Bone marrow (tissue), 2 donors: ENCODE measurements at regions not wholly inside any gene's neighbourhood (a gene's known extent, or its start where the extent isn't known, plus 50 kb on each side); places are given as distances from the start of the nearest gene placed in this dataset.
"Not testable (repeated sequence)": the region's sequence is repeated elsewhere in the genome, so short reads cannot be mapped to it uniquely, and the experiment has no call there.

Experiments
- DNase-seq, 2 donors: peaks; one replicate each; lab custom pipeline; 2025; lab: John Stamatoyannopoulos, UW

DNA sequence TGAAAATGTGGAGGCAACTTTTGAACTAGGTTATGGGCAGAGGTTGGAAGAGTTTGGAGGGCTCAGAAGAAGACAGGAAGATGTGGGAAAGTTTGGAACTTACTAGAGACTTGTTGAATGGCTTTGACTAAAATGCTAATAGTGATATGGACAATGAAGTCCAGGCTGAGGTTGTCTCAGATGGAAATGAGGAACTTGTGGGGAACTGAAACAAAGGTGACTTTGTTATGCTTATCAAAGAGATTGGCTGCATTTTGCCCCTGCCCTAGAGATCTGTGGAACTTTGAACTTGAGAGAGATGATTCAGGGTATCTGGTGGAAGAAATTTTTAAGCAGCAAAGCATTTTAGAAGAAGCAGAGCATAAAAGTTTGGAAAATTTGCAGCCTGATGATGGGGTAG is 499.7 kb upstream of the ATP2B1 start:
- not testable (repeated sequence) for DNase-seq

DNA sequence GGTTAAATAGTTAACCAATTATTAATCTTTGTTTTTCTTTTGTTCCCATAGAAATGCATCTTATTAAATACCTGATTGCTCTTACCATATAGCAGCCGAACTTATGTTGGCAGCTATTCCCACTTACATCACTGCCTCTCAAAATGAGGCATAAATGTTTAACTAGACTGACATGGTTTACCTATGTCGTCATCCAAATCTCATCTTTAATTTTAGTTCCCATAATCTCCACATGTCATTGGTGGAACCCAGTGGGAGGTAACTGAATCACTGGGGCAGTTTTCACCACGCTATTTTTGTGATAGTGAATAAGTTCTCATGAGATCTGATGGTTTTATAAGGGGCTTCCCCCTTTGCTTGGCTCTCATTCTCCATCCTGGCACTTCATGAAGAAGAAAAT is 499.2 kb upstream of the ATP2B1 start:
- no peak for DNase-seq

- no peak for DNase-seq
Observed at GRCh38 chr12:90205165-90205564, 496.5 kb upstream of the ATP2B1 start.

GRCh38 chr12:90203556-90203955 is 494.9 kb upstream of the ATP2B1 start:
- DNase-seq = no peak

DNA sequence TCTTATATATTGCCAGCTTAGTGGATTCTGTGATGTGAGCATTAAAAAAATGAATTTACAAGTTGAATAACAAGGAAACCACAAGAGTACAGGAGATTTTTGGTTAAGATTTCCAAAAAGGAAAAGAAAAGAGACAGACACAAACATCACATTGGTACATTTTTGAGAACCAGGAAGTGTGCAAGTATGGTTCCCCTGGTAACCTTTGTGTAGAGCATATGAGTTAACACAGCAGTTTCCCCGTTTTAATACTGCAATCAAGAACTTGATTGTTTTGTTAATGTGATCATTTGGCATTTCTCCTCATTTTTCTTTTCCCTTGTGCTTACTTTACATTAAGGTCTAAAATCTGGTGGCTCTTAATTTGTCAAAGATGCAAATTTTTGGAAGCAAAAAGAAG is 490.4 kb upstream of the ATP2B1 start:
- peak in 1 of 2 donors; percentile 45 for DNase-seq

- no peak for DNase-seq
Observed at GRCh38 chr12:90193500-90193899, 484.9 kb upstream of the ATP2B1 start.

GRCh38 chr12:90188857-90189256 is 480.2 kb upstream of the ATP2B1 start:
- no peak for DNase-seq

DNA sequence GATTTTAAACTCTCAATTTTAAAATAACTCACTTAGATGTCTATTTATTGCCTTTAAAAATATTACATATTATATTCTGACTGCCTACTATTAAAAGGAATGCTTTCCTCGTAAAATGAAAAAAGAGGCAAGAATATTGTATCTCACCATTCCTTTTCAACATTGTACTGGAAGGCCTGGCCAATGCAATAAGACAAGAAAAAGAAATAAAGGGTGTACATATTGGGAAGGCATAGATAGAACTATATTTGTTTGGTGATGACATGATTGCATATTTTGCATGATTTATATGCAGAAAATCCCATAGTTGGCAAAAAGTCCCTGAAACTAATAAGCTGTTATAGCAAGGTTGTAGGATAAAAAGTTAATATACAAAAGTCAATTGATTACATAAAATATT is 474.6 kb upstream of the ATP2B1 start:
- no peak for DNase-seq

- DNase-seq = no peak
Observed at GRCh38 chr12:90181216-90181615, 472.6 kb upstream of the ATP2B1 start.

DNA sequence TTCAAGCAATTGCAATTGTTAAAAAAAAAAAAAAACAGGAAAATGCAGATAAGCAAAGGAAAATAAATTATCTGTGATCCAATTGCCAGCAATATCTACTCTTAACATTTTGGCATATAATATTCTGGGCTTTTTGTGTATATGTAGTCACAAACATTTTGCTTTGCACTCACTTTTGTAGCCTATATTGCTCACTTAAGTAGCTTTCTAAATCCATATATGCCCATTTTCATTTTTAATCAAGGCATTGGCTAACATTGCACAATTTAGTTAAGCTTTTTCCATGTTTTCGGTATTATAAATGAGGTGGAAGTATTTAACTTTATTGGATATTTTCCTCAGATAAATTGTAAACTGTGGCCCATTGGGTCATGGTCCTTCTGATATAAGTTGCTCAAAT is 466.3 kb upstream of the ATP2B1 start:
- DNase-seq = no peak

GRCh38 chr12:90174198-90174510 is 465.5 kb upstream of the ATP2B1 start:
- no peak for DNase-seq

GRCh38 chr12:90173499-90174197 is 465.0 kb upstream of the ATP2B1 start:
- DNase-seq = no peak

- DNase-seq = no peak
Observed at GRCh38 chr12:90172524-90172923, 463.9 kb upstream of the ATP2B1 start.

GRCh38 chr12:90170740-90171139 is 462.1 kb upstream of the ATP2B1 start:
- no peak for DNase-seq

DNA sequence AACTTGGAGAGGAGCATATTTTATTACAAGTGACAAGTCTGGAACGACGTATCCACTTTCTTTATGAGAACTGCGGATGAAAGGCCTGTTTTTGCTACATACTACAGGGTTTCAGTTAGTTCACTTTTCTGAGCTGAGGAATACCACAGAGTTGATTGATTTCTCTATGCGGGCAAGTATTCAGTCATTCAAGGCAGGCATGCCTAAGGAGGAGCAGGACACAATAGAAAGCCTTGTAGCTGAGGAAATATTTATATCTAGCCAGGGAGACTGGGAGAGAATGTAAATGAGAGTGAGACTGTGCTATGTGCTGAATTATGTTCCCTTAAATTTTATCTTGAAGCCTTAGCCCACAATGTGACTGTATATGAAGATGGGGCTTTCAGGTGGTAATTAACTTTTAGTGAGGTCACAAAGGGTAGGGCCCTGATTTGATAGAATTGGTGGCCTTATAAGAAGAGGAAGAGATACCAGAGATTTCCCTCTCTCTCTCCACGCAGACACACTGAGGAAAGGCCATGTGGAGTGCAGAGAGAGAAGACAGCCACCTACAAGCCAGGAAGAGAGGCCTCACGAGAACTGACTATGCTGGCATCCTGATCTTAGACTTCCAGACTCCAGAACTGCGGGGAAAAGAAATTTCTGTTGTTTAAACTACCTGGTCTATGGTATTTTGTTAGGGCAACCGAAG is 459.0 kb upstream of the ATP2B1 start:
- no peak for DNase-seq

- DNase-seq = no peak
Observed at GRCh38 chr12:90166671-90167070, 458.0 kb upstream of the ATP2B1 start.

DNA sequence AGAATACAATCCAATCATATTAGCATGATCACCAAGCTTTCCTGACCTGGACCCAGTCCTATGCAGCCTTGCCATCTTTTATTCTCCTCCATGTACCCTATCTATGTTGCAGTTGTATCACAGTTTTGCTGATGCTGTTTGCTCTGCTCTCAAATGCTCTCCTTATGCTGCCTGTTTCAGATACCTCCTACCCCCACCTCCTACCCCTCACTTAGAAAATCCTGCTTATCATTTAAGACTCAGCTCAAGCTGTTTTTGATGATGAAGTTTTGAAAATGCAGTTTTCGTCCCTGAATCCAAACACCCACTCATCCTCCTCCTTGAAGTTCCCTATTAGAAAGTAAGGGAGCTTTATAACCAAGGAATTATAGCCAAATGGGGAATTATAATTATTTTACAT is 457.4 kb upstream of the ATP2B1 start:
- DNase-seq = no peak

DNA sequence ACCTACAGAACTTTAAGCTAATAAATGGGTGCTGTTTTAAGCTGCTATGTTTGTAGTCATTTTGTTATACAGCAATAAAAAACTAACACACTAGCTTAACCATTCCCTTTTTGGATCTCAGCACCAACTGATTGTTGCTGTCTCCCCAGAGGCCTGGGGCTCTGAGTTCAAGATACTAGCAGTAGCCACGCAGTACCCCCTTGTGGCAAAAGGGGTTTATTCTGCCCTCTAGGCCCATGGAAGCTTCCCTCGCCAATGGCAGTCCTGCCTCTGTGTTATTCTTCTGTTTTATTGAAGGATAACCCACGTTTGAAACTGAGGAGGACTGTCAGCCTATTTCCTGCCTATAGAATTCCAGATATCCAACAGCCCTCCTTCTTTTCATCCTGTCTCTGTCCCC is 455.3 kb upstream of the ATP2B1 start:
- DNase-seq = no peak

DNA sequence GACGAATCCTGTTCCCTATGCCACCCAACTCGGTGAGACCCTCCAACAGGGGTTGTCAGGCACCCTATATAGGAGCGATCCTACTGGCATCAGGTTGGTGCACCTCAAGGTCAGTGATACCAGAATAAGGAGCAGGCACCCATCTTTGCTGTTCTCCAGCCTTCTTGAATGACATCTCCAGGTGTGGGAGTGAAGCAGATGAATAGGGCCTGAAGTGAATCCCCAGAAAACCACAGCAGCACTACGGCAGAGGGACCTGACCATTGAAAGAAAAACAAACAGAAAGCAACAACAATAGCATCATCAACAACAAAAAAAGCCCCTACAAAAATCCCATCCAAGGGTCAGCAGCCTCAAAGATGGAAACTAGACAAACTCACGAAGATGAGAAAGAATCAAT is 445.2 kb upstream of the ATP2B1 start:
- no peak for DNase-seq

- no peak for DNase-seq
Observed at GRCh38 chr12:90152897-90153624, 444.4 kb upstream of the ATP2B1 start.

- no peak for DNase-seq
Observed at GRCh38 chr12:90151491-90152015, 442.9 kb upstream of the ATP2B1 start.

- DNase-seq = no peak
Observed at GRCh38 chr12:90149453-90149852, 440.8 kb upstream of the ATP2B1 start.

GRCh38 chr12:90129366-90130030 is 420.9 kb upstream of the ATP2B1 start:
- DNase-seq = no peak
